ENCODE measurements at regions not wholly inside any gene's neighbourhood (a gene's known extent, or its start where the extent isn't known, plus 50 kb on each side); places are given as distances from the start of the nearest gene placed in this dataset.

GRCh38 chr6:163768905-163769304 lies 354.4 kb downstream of the QKI start:
- ChIA-PET RAD21 (ENCODE audit: low non-redundant PET in 1 of 2, low total read pairs in 2 of 2, uncharacterized antibody in 2 of 2, unreplicated experiment in 2 of 2) (no interaction called here), CTCF (no interaction called here), POLR2A (no interaction called here)
- no peaks in the 10 kb centered on the region for H3K4me1 ChIP-seq (ENCODE audit: control insufficient read depth in 1 of 2, insufficient read depth in 2 of 2, low read length in 2 of 2)
- no peak for ATAC-seq
- H3K9me2 ChIP-seq (ENCODE audit: insufficient read depth): no peaks in the 10 kb centered on the region
- no peak overlapping the region for H3K4me2 ChIP-seq (ENCODE audit: low read length)
- no peaks in the 10 kb centered on the region for H3K79me2 ChIP-seq (ENCODE audit: insufficient read depth, low read length)
- BruUV-seq (replicated peaks): no TSS peak
- no peaks in the 10 kb centered on the region for H4K20me1 ChIP-seq (ENCODE audit: insufficient read depth)
- H2AFZ ChIP-seq (ENCODE audit: low read depth, low read length, poor library complexity, severe bottlenecking): no peak overlapping the region
- no peak overlapping the region for H3K27ac ChIP-seq (ENCODE audit: low read depth, low read length)
- no peaks in the 10 kb centered on the region for H3K36me3 ChIP-seq (ENCODE audit: control insufficient read depth in 1 of 2, insufficient read depth in 2 of 2, low read length in 2 of 2)
- no peak overlapping the region for H3K4me3 ChIP-seq (replicated peaks in 1 of 2; ENCODE audit: low read depth in 1 of 2, low read length in 2 of 2)
- DNase-seq (ENCODE audit: low read depth, low spot score): no peak
- H3K9ac ChIP-seq (ENCODE audit: low read length): no peak overlapping the region
- intact Hi-C loops (cut with micrococcal nuclease): no loop called here
- TF ChIP-seq, protein P1, sequence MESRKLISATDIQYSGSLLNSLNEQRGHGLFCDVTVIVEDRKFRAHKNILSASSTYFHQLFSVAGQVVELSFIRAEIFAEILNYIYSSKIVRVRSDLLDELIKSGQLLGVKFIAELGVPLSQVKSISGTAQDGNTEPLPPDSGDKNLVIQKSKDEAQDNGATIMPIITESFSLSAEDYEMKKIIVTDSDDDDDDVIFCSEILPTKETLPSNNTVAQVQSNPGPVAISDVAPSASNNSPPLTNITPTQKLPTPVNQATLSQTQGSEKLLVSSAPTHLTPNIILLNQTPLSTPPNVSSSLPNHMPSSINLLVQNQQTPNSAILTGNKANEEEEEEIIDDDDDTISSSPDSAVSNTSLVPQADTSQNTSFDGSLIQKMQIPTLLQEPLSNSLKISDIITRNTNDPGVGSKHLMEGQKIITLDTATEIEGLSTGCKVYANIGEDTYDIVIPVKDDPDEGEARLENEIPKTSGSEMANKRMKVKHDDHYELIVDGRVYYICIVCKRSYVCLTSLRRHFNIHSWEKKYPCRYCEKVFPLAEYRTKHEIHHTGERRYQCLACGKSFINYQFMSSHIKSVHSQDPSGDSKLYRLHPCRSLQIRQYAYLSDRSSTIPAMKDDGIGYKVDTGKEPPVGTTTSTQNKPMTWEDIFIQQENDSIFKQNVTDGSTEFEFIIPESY (IDR thresholded peaks at IDR 0.05; ENCODE audit: extremely low read depth, insufficient replicate concordance, low read length): no peak
- no peak for TF ChIP-seq JUND (IDR thresholded peaks at IDR 0.05)
- TF ChIP-seq YY1 (IDR thresholded peaks at IDR 0.05; ENCODE audit: extremely low read depth, insufficient replicate concordance, low read depth, low read length): no peak
- TF ChIP-seq TCF7L2 (IDR thresholded peaks at IDR 0.05; ENCODE audit: borderline replicate concordance, extremely low read depth, insufficient read depth, insufficient read length): no peak
- TF ChIP-seq CBX3 (IDR thresholded peaks at IDR 0.05; ENCODE audit: low read depth): no peak
- TF ChIP-seq FOSL1 (IDR thresholded peaks at IDR 0.05; ENCODE audit: low read depth): no peak
- TF ChIP-seq SIN3A (IDR thresholded peaks at IDR 0.05; ENCODE audit: low read depth): no peak
- no peak for TF ChIP-seq ATF3 (IDR thresholded peaks at IDR 0.05)
- TF ChIP-seq SP1 (IDR thresholded peaks at IDR 0.05; ENCODE audit: low read depth): no peak
- H3K9me3 ChIP-seq (ENCODE audit: control insufficient read depth in 1 of 2, insufficient read depth in 1 of 2, low read depth in 1 of 2, low read length in 2 of 2): 0 out of 4 replicates have a peak, but pooled peaks cover 0 to 4% of the 10 kb centered on the region in 2 experiments
- no peaks in the 10 kb centered on the region for H3K27me3 ChIP-seq (ENCODE audit: insufficient read depth, low read length)
